GM19438 (cell line): ENCODE measurements at regions not wholly inside any gene's neighbourhood (a gene's known extent, or its start where the extent isn't known, plus 50 kb on each side); places are given as distances from the start of the nearest gene placed in this dataset.
"Not testable (repeated sequence)": the region's sequence is repeated elsewhere in the genome, so short reads cannot be mapped to it uniquely, and the experiment has no call there.

Experiments
- ATAC-seq: cut with Tn5 transposase; IDR thresholded peaks from one replicate; pipeline ENCODE4 v1.9.1; 2021; ENCODE audit warnings: low read depth; ENCODE audit not compliant: unreplicated experiment

DNA sequence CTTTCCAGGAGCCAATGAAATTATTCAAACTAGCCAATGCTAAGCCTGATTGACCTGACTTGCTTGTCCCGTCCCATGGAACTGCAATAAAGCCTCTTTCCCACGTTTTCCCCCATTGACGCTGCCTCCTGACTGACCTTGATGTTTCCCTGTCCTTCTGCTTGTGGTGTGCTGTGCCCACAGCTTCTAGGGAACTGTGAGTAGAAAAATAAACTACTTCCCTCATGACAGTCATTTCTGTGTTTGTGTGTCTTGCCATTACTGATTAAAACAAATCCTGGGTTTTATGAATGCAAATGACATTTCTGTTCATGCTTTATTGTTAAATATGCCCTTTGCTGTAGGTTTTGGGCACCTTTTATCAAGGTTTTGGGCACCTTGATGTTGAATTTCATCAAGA is 91.3 kb upstream of the ABI1 start:
- no peak for ATAC-seq

- ATAC-seq = no peak
Measured at GRCh38 chr10:26951650-26952049, 90.9 kb upstream of the ABI1 start.

DNA sequence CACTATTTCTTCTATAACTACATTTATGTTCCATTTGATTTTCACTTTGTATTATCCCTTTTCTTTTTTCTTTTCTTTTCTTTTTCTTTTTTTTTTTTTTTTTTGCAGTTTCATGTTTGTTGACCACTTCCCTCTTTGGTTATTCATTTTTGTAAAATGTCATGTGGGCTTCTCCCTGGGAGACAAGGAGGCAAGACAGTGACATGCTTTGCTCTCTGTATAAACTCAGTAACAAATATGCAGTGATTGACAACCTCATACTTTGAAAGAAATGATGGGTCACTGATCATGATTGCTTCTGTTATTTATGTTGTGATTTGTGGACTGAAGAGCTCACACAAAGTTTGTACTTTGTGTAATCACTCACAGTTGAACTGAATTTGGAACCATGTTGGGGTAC is 90.2 kb upstream of the ABI1 start:
- ATAC-seq = no peak

- no peak for ATAC-seq
Measured at GRCh38 chr10:26946102-26946811, 85.5 kb upstream of the ABI1 start.

DNA sequence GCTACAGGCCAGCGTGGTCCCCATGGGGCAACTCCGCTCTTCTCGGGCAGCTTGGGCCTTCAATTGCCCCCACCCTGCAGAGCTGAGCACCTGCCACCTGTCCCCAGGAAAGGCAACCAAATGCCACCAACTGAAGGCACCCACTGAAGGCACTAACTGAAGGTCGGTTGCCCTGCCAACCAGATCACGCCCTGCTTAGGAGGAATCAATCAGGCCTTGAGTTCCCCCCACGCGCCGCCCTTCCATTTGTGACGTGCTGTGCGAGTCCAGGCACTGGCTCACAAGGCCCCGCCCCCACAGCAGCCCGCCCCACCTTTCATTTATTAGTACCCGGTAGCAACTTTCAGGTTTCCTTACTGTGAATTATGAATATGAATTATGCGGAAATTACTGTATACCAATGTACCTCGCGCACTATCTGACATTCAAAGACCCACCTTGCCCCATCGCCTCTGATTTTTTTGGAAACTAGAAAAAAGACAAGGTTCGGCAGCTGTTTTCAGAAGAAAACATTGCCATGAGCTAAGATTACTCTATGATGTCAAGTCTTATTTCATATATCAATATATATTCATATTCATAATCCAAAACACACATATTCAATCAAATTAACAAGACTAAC is 83.6 kb upstream of the ABI1 start:
- no peak for ATAC-seq

- no peak for ATAC-seq
Measured at GRCh38 chr10:26939962-26940354, 79.2 kb upstream of the ABI1 start.

DNA sequence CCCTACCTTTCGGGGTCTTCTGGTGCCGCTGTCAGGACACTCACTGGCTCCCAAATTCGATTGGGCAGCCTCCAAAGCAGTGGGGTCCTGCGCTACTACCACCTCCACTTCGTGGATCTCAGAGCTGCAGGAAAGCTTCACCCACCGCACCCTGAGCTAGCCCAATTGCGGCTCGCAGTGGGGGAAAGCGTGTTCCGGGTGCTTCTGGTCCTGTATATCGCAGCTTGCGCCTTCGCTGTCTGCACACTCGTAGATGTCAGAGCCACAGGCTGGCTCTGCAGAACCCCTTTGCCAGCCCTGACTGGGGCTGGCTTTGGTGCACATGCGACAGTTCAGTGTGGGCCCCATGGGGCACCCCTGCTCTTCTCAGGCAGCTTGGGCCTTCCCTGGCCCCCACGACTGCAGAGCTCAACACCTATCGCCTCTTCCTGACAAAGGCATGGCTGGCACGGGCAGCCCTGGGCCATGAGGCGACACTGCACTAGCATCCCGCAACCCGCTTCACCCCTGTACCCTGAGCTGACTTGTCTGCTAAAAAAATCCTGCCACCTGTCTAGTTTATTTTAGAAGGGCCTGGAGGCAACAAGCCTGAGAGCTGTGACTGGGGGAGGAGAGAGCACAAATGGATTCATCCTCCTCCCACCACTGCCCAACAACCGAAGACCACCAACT is 78.7 kb upstream of the ABI1 start:
- no peak for ATAC-seq

DNA sequence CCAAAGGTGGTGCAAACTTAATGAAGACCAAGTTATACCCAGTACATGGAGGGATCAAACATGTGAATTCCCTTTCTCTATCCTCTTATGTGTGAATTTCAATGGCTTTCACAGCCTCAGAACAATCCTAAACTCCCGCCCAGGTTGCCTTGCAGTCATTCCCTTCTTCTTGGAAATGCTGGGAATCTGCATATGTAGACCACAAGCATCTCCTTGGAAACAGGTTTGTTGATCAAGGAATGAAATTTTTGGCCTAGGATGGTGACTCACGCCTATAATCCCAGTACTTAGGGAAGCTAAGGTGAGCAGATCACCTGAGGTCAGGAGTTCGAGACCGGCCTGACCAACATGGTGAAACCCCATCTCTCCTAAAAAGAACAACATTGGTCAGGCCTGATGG is 77.8 kb upstream of the ABI1 start:
- no peak for ATAC-seq

DNA sequence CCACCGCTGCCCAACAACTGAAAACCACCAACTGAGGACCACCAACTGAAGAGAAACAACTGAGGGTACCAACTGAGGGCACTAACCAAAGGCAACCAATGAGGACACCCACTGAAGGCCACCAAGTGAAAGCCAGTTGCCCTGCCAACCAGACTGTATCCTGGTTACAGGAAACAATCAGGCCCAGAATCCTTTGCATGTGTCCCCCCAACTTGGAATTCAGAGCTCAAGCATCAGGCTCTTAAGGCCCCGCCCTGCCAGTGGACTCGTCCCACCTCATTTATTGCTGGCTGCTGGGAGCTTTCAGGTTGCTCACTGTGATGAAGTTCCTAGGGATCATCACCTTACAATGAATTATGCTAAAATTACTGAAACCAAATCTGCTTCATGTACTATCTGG is 76.6 kb upstream of the ABI1 start:
- ATAC-seq = no peak

DNA sequence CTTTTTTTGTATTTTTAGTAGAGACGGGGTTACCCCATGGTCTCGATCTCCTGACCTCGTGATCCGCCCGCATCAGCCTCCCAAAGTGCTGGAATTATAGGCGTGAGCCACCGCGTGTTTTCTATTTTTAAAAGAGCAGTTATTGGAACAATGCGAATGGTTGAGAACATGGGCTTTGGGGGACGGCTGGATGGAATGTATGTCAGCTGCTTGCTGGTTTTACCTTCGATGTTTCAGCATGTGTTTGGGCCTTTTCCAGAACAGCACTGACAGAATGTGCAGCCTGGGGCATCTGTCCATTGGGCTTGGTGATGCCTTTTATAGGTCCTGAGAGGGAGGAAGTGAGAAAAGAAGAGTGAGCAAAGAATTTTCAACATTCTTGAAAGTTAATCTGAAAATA is 73.4 kb upstream of the ABI1 start:
- ATAC-seq = not testable (repeated sequence)

- ATAC-seq = no peak
Measured at GRCh38 chr10:26932576-26932975, 71.8 kb upstream of the ABI1 start.

DNA sequence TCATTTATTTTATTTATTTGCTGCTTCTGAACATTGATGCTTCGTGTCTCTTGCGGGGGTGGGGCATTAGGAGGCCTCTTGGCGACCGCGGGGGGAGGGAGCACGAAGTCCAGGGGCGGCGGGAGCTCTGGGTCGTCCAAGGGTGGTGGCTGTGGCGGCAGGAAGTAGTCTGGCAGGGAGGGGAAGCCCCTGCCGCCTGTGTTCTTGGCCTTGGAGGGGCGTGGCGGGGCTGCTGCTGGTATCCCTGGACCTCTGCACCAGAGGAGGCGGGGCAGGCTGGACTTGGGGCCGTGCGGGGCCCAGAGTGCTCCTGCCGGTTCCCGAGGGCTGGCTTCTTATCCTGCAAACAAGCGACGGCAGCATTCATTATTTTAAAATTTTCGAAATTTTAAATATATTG is 70.5 kb upstream of the ABI1 start:
- ATAC-seq = peak; percentile 98

DNA sequence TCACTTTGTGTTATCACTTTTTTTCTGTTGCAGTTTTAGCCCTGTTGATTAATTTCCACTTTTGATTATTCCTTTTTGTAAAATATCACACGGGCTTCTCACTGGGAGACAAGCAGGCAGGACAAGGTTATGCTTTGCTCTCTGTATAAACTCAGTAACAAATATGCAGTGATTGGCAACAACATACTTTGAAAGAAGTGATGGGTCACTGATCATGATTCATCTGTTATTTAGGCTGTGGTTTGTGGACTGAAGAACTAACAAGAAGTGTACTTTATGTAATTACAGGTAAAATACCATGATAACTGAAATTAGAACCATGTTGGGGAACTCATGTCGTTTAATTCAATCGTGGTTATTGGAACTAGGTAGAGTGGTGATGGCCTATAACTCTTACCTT is 62.1 kb upstream of the ABI1 start:
- not testable (repeated sequence) for ATAC-seq

DNA sequence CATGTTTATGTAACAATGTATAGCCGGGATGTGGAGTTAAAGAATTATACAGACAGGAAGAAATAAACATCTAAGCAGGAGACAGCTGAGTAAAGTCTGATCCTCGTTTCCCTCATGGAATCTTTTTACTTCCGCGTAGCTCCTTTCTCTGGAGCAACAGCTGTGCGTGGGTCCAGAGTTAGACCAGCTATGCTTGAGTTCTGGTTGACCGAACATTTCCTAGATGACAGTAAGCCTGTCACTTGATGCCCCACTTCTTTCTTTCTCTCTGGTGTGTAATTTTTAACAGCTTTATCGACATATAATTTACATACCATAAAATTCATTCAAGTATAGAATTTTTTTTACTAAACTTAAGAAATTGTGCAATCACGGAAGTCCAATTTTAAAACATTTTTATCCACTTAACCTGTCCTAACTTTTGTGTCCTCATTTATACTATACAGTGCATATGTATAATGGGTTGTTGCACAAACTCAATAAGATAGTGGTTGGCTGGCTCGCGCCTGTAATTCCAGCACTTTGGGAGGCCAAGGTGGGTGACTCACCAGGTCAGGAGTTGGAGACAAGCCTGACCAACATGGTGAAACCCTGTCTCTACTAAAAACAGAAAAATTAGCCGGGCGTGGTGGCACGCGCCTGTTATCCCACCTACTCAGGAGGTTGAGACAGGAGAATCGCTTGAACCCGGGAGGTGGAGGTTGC is 58.5 kb upstream of the ABI1 start:
- not testable (repeated sequence) for ATAC-seq

GRCh38 chr10:26914898-26915297 is 54.1 kb upstream of the ABI1 start:
- ATAC-seq = no peak

DNA sequence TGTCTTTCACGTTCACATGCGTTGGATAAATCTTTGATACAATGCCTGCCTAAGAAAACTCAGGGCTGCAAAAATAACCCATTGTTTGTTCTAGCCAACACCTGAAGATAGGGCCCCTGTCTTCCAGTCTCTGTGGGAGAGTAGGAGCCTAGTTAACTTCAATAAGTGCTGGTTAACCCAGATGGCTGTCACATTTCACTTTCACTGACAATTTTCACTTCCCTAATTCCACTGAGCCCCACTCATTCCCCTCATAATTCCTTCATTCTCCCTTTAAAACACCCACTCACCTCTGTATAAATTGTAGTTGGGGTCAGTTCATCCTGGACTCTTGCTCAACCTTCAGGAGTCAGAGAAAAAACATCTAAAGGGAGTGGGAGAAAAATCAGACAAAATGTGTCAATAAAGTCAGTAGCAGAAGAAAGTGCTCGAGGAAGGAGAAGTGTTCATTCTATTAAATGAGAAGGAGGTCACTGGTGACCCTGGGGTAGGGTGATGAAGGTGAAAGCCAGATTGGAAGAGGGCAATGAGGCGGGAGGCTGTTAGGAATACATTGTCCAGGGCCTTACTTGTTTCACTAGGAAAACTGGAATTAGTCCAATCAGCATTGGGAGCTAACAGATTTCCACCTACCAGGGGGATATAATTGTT is 51.2 kb upstream of the ABI1 start:
- peak; percentile 90 for ATAC-seq
